HUES6 (cell line): ENCODE measurements at regions not wholly inside any gene's neighbourhood (a gene's known extent, or its start where the extent isn't known, plus 50 kb on each side); places are given as distances from the start of the nearest gene placed in this dataset.

Source experiments
- H3K27ac ChIP-seq: 2 replicates; pipeline ENCODE4 v1.7.0; 2013; ENCODE audit warnings: low read depth, mild to moderate bottlenecking, low read length, inconsistent platforms
- H3K27me3 ChIP-seq: 2 replicates; pipeline ENCODE4 v1.6.1; 2013; ENCODE audit warnings: low read length; ENCODE audit not compliant: control insufficient read depth, insufficient read depth
- H3K36me3 ChIP-seq: 2 replicates; pipeline ENCODE4 v1.6.1; 2013; ENCODE audit warnings: low read length; ENCODE audit not compliant: control insufficient read depth, insufficient read depth
- H3K4me1 ChIP-seq: 2 replicates; pipeline ENCODE4 v1.6.1; 2013; ENCODE audit warnings: low read length; ENCODE audit not compliant: control insufficient read depth, insufficient read depth
- H3K4me3 ChIP-seq: 2 replicates; pipeline ENCODE4 v1.5.1; 2013; ENCODE audit warnings: low read depth, low read length
- H3K9ac ChIP-seq: one replicate; pipeline ENCODE4 v1.6.1; 2013; ENCODE audit warnings: mild to moderate bottlenecking, low read length
- H3K9me3 ChIP-seq: 2 replicates; pipeline ENCODE4 v1.6.1; 2013; ENCODE audit warnings: low read depth, low read length; ENCODE audit not compliant: control insufficient read depth, insufficient read depth

- Histone ChIP-seq H3K36me3 (no peaks in the 10 kb centered on the region), H3K4me1 (no peaks in the 10 kb centered on the region), H3K9ac (no peak overlapping the region), H3K9me3 (no peaks in the 10 kb centered on the region), H3K4me3 (no peak overlapping the region), H3K27me3 (no peaks in the 10 kb centered on the region), H3K27ac (no peak overlapping the region)
Observed at GRCh38 chr15:61598655-61599054, 369.6 kb upstream of the RORA start.

DNA sequence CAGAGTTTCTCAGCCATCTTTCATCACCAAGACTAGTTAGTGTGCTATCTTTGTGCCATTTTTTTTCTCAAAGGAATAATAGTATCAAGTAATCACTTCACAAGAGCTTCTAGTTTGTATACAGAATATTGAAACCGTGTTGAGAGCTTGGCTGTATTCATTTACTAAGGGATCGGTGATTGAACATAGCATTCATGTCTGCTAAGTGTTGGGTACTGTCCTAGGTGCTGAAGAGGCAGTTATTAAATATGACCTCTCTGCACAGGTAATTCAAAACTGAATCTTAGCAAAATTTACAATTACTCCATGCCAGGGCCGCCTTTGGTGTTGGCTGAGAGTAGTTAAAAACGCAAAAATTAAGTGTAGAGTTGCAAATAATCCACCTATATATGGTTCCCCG is 355.3 kb upstream of the RORA start:
- H3K9me3 ChIP-seq: no peaks in the 10 kb centered on the region

GRCh38 chr15:61582092-61582491 is 353.0 kb upstream of the RORA start:
- Histone ChIP-seq H3K9ac (no peak overlapping the region), H3K27me3 (no peaks in the 10 kb centered on the region), H3K36me3 (no peaks in the 10 kb centered on the region), H3K9me3 (no peaks in the 10 kb centered on the region), H3K4me3 (no peak overlapping the region), H3K27ac (no peak overlapping the region), H3K4me1 (no peaks in the 10 kb centered on the region; the same call in 1 of the 2 replicates)

More for the DNA sequence above, 355.3 kb upstream of the RORA start:
- Histone ChIP-seq H3K36me3 (no peaks in the 10 kb centered on the region), H3K9ac (no peak overlapping the region), H3K27ac (no peak overlapping the region), H3K27me3 (no peaks in the 10 kb centered on the region), H3K4me1 (no peaks in the 10 kb centered on the region; the same call in 1 of the 2 replicates), H3K4me3 (no peak overlapping the region)

DNA sequence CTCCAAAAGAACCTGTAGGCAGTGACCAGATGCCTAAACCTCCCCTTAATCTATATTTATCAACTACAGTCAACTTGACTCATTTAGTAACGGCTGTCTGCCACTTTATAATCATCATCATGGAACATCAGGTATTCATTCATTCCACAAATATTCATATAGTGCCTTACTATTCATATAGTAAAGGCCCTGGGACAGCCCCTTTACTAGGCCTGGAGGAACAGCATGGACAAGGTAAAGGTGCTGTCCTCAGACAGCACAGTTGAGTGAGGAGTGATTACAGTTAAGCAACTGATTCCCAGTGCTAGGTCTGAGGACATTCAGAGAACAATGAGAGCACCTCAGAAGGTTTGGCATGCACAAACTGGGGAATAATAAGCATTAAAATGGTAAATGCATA is 346.5 kb upstream of the RORA start:
- Histone ChIP-seq H3K27ac (no peak overlapping the region), H3K9me3 (no peaks in the 10 kb centered on the region), H3K36me3 (no peaks in the 10 kb centered on the region), H3K9ac (no peak overlapping the region), H3K4me1 (no peaks in the 10 kb centered on the region), H3K4me3 (no peak overlapping the region), H3K27me3 (no peaks in the 10 kb centered on the region)

DNA sequence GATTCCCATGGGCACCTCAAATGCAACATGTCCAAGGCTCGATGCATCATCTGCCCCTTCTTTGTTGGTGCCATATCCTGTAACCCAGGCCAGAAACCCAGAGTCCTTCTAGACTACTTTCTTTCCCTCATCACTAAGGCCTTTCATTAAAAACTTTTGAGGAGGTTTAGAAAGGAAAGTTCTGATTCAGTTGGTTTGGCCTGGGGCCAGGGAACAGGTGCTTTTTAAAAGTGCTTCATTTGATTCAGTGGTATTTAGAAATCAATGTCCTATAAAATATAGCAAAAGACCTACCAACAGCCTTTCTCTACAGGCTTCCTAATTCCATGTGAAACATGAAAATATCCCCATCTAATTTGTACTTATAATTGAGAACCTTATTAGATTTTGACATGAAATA is 341.9 kb upstream of the RORA start:
- H3K27me3 ChIP-seq: no peaks in the 10 kb centered on the region
- H3K9me3 ChIP-seq: no peaks in the 10 kb centered on the region
- H3K4me1 ChIP-seq: no peaks in the 10 kb centered on the region
- H3K9ac ChIP-seq: no peak overlapping the region
- no peaks in the 10 kb centered on the region for H3K36me3 ChIP-seq
- no peak overlapping the region for H3K27ac ChIP-seq
- H3K4me3 ChIP-seq: no peak overlapping the region

- Histone ChIP-seq H3K4me3 (no peak overlapping the region), H3K9ac (no peak overlapping the region), H3K4me1 (no peaks in the 10 kb centered on the region), H3K9me3 (no peaks in the 10 kb centered on the region), H3K27ac (no peak overlapping the region), H3K27me3 (no peaks in the 10 kb centered on the region), H3K36me3 (no peaks in the 10 kb centered on the region)
Observed at GRCh38 chr15:61564785-61565184, 335.7 kb upstream of the RORA start.

DNA sequence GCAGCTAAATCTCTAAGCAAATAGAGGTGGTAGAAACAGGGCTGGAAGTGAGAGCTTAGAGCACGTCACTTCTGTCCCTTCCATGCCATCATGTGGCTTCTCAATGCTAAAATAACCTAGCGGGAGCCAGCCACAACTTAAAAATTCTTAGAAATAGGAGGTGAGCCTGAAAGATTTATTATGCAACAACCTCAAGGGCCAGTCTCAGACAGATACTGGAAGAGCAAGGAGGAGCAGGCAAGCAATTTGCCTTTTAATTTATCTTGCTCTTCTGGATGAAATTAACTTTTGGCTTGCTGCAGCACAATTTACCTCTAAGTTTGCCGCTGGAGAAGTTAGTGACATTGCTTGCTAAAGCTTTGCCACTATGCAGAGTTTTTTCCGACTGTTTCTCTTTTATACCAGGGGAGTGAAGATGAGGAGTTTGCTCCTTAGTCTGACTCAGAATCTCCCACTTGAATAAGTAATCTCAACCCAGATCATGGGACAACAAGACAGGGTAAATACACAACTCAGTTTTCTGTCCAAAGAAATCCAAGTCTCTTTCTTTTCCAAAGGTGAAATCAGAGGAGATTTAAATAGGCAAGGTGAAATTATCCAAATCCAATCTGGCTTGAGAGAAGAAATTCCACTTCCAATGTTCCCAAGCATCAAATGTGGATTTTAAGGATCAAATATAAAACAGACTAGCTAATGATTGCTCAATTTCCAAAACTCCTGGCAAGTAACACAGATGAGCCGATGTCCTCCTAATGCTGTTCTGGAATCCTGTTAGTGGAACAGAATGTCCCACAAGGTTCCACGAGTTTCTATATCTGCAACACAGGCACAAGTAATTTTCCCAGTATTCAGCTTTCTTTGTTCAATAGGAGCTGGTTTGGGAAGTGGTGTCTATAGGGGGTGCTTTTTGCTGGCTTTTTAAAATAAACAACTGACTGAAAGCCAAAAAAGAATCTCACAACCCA is 329.4 kb upstream of the RORA start:
- H3K9ac ChIP-seq: no peak overlapping the region
- H3K9me3 ChIP-seq: no peaks in the 10 kb centered on the region
- H3K4me1 ChIP-seq: peaks cover 6% of the 10 kb centered on the region; the same call in 1 of the 2 replicates
- no peak overlapping the region for H3K27ac ChIP-seq
- H3K27me3 ChIP-seq: no peaks in the 10 kb centered on the region
- no peaks in the 10 kb centered on the region for H3K36me3 ChIP-seq
- no peak overlapping the region for H3K4me3 ChIP-seq

- Histone ChIP-seq H3K4me1 (peaks cover 6% of the 10 kb centered on the region; the same call in 1 of the 2 replicates), H3K27ac (no peak overlapping the region)
Observed at GRCh38 chr15:61556037-61556648, 327.0 kb upstream of the RORA start.

DNA sequence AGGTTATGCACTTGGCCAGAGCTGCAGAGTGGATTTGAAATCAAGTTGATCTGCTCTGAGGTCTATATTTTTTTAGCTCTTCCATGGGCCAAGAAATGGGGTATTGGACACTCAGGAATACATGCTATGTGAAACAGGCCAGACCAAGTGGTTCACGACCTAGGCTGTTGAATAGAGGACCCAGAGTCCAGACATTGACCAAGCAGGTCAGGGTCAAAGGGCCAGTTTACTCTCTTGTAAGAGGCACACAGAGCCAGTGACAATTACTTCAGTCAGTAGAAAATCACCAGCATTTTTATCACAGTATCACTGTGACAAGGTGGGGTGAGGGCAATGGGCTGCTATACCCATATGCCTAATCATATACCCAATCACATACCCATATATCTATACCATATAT is 320.6 kb upstream of the RORA start:
- no peaks in the 10 kb centered on the region for H3K4me1 ChIP-seq
- no peaks in the 10 kb centered on the region for H3K9me3 ChIP-seq
- no peaks in the 10 kb centered on the region for H3K36me3 ChIP-seq
- H3K9ac ChIP-seq: no peak overlapping the region
- H3K27me3 ChIP-seq: no peaks in the 10 kb centered on the region
- no peak overlapping the region for H3K27ac ChIP-seq
- no peak overlapping the region for H3K4me3 ChIP-seq

More at GRCh38 chr15:61556037-61556648, 327.0 kb upstream of the RORA start:
- Histone ChIP-seq H3K4me3 (no peak overlapping the region), H3K27me3 (no peaks in the 10 kb centered on the region), H3K9ac (no peak overlapping the region), H3K9me3 (no peaks in the 10 kb centered on the region), H3K36me3 (no peaks in the 10 kb centered on the region)

DNA sequence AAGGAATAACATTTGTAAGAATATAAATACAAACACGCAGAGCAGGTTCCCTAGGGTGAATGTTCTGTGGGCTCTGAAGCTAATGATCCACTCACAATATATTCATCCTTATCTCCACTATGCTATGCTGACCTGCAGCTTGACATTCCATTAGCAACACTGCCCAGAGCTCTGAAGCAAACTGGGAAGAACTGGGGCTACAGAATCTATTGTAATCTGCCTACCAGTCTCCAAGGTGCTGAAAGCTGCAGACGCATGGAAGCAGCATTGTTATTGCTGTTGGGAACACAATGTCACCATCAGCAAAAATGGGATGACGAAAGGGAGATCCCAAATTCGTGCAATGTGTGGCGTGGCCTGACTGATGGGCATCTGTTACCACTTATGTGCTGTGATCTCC is 316.7 kb upstream of the RORA start:
- Histone ChIP-seq H3K9me3 (no peaks in the 10 kb centered on the region), H3K27ac (no peak overlapping the region), H3K36me3 (no peaks in the 10 kb centered on the region), H3K4me3 (no peak overlapping the region), H3K9ac (no peak overlapping the region), H3K4me1 (no peaks in the 10 kb centered on the region), H3K27me3 (no peaks in the 10 kb centered on the region)

DNA sequence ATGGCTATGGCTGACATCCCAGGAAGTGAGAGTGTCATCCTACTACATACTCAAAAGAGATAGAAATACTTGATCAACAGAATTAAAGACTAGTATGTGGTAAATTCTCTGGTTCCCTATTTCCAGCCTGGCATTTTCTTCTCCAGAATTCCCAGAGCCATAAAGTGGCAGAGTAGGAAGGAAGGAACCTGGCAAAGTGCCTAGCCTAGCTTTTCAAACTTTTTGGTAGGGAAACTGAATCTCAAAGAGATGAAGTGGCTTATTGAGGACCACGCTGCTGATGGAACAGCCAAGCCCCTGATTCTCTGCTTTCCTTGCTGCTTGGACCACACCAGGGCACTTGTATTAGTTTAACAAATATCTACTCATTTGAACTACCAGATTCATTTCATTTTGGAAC is 312.4 kb upstream of the RORA start:
- H3K27me3 ChIP-seq: no peaks in the 10 kb centered on the region
- no peaks in the 10 kb centered on the region for H3K36me3 ChIP-seq
- H3K4me1 ChIP-seq: no peaks in the 10 kb centered on the region
- H3K4me3 ChIP-seq: no peak overlapping the region
- H3K9ac ChIP-seq: no peak overlapping the region
- H3K9me3 ChIP-seq: no peaks in the 10 kb centered on the region
- H3K27ac ChIP-seq: no peak overlapping the region
